GM12892 (cell line): ENCODE measurements at regions not wholly inside any gene's neighbourhood (a gene's known extent, or its start where the extent isn't known, plus 50 kb on each side); places are given as distances from the start of the nearest gene placed in this dataset.

Experiments used
- DNase-seq: peaks from one replicate; pipeline ENCODE4 v3.0.0; 2011; ENCODE audit not compliant: insufficient read length
- FAIRE-seq: peaks from 2 replicates; lab custom pipeline; 2011; peaks lifted over from hg19 to GRCh38; lab: Jason Lieb, UNC
- POLR2A ChIP-seq: IDR thresholded peaks from 2 replicates; pipeline ENCODE4 v1.6.1; 2011; ENCODE audit warnings: low read depth, low read length, control low read depth
- POLR2AphosphoS5 ChIP-seq: IDR thresholded peaks from 2 replicates; pipeline ENCODE4 v1.6.1; 2011; ENCODE audit warnings: low read depth, low read length, control low read depth
- TAF1 ChIP-seq: IDR thresholded peaks from 2 replicates; pipeline ENCODE4 v1.6.1; 2011; ENCODE audit warnings: low read depth, mild to moderate bottlenecking, control low read depth, low read length, borderline replicate concordance

- FAIRE-seq (no peak), DNase-seq (no peak)
- TF ChIP-seq POLR2AphosphoS5, result no peak
These were observed 269.4 kb upstream of the CCDC196 start for GRCh38 chr14:66216763-66217162.

DNA sequence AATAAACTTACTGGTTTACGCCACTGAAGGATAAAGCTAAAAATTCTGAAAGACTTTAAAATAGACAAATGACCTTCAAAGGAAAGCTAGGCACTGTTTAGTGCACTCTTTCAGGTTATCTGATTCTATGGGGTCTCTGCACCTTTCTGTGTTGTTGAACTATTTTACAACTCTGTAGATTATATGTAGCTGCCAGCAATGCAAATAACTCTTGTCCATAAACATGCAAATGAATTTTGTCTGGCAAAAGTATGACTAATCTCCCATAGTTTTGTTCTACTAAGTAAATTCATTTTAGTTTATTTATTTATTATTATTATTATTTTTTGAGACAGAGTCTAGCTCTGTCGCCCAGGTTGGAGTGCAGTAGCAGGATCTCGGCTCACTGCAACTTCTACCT lies 266.3 kb upstream of the CCDC196 start:
- FAIRE-seq (no peak), DNase-seq (no peak)
- TF ChIP-seq POLR2AphosphoS5 (no peak), POLR2A (no peak), TAF1 (no peak)

DNA sequence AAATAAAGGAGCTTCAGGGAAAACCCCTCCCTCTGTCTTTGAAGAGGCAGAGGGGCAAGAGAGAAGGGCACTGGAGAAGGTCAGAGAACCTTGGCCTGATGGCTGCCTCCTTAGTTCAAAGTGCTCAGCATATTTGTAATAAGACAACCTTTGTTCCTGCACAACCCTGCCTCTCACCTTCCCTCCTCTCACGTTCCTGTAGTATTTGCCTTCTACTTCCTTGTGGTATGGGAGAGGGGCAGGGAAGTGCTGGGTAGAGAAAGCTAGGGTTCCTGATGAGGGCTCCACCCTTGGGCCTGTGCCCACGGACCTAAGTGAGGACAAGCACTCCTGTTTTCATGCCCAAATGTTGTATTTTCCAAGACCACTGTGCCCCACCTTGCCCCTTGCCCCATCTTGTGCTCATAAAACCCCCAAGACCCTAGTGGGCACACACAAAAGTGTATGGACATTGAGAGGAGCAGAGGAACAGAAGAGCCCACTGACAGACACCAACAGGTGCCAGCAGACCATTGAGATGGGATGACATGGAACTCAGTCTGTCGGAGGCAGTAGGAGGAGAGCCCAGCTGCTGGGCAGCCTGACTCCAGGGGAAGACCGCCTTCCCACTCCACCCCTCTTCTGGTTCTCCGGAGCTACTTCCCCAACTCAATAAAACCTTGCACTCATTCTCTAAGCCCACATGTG lies 261.5 kb upstream of the CCDC196 start:
- TF ChIP-seq POLR2A (no peak), TAF1 (no peak), POLR2AphosphoS5 (no peak)
- FAIRE-seq (no peak), DNase-seq (no peak)

DNA sequence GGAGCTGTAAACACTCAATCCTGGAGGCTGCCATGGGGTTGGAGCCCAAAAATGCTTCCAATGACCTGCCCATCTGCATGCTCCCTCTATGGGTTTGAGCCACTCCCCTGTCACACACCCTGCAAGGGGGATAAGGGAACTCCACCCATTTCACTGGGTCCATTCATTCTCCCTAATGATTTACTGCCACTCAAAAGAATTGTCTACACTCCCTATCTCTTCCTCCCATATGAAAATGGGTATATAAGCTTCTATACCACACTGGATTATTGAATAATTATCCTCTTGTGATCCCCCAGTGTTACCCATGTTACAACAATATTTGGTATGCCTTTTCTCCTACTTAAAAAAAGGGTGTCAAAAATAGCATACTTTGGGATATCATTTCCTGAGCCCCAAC lies 260.8 kb upstream of the CCDC196 start:
- FAIRE-seq (no peak), DNase-seq (no peak)
- TF ChIP-seq POLR2A, result no peak
- TF ChIP-seq POLR2AphosphoS5, result no peak
- no peak for TF ChIP-seq TAF1

GRCh38 chr14:66228267-66228970 lies 257.8 kb upstream of the CCDC196 start:
- no peak for FAIRE-seq
- TF ChIP-seq TAF1, result no peak
- no peak for TF ChIP-seq POLR2A
- no peak for TF ChIP-seq POLR2AphosphoS5
- no peak for DNase-seq

DNA sequence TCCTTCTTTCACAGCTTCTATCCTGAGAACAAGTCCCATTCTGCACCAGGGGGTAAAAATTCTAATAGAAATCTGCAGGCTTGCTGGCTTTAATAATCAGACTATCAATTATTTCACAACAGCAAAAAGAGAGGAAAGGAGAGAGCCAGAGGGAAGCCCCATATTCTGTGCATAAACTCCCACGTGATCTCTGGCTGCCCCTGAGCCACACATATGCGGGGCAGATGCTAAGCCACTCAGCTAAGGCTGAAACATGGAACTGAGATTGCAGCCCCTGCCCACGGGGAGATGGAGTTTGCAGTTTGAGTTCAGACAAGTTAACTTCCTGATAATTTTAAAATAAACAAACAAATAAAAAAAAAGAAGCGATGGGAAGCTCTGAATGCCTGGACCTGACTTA lies 254.4 kb upstream of the CCDC196 start:
- TF ChIP-seq TAF1 (no peak), POLR2A (no peak), POLR2AphosphoS5 (no peak)
- FAIRE-seq (no peak), DNase-seq (no peak)

- TF ChIP-seq TAF1 (no peak), POLR2A (no peak), POLR2AphosphoS5 (no peak)
- DNase-seq, result no peak
- FAIRE-seq, result no peak
These were observed 252.6 kb upstream of the CCDC196 start for GRCh38 chr14:66233591-66233990.

DNA sequence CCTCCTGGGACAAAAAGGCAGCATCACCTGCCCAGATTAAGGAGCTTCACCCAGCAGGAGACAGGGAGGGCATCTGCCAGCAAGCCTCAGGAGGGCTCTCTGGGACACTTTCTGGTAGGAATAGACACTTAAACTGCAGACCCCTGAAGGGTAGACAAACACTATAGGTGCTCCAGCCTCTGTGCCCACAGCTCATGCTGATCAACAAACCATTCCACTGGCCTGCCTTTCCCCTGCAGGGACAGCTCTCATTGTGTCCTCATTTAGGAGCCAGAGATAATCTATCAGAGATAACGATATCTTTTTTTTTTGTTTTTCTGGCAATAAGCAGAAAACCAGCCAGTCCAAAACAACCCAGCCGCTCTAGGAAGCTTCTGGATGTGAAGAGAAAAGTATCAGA lies 251.8 kb upstream of the CCDC196 start:
- no peak for DNase-seq

DNA sequence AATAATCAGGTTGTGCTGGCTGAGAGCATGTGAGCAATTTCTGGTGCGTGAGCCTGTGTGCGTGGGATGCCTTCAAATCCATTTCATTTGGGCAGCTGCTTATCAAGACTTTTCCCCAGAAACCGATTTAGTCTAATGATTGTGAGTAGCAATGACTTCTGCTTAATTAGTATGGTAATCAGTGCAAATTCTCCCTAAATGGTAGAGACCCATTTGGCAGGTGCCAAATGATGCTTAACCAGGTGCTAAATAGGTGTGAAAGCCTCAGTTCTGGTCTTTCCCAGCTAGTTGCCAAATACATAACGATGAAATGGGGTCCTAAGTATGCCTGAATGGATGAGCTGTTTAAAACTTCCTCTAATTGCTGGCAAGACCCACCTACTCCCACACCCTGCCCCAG lies 248.4 kb upstream of the CCDC196 start:
- no peak for DNase-seq
- no peak for FAIRE-seq
- TF ChIP-seq TAF1 (no peak), POLR2A (no peak), POLR2AphosphoS5 (no peak)

More for the DNA sequence above, 251.8 kb upstream of the CCDC196 start:
- no peak for FAIRE-seq
- TF ChIP-seq POLR2AphosphoS5 (no peak), TAF1 (no peak), POLR2A (no peak)

DNA sequence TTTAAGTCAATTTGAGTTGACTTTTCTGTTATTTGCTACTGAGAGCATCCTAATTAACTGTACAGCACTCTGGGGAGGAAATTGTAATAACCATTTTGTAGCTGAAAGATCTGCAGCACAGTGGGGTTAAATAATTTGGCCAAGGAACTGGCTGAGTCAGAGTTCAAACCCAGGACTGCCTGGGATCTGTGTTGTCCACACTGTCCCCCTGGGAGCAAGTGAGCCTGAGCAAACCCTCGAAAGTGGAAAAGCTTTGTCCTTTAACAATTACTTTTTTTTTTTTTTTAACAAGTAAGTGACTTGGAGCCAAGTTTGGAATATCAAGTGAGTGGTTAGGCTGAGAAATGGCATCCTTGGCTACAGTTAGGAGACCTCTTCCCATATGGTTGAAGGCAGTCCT lies 247.2 kb upstream of the CCDC196 start:
- no peak for FAIRE-seq

GRCh38 chr14:66239589-66239988 lies 246.6 kb upstream of the CCDC196 start:
- no peak for TF ChIP-seq POLR2AphosphoS5
- TF ChIP-seq POLR2A, result no peak
- TF ChIP-seq TAF1, result no peak

More for the DNA sequence above, 247.2 kb upstream of the CCDC196 start:
- TF ChIP-seq POLR2A (no peak), TAF1 (no peak), POLR2AphosphoS5 (no peak)
- DNase-seq, result no peak

DNA sequence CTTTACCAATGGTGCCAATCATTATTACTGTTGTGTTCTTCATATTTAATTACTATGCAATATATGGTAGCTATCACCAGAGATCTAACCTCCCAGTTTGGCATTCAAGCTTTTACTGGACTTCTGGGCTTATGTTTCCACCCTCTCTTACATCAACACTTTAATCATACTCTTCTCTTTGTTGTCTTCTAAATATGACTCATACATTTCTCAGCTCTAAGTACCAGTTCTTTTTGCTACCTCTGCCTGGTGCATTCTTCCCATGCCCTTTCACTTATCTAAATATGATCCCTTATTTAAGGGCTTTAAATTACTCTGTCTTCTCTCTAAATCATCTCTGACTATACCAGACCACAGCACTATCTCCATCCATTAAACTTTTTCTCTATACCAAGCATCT lies 246.1 kb upstream of the CCDC196 start:
- DNase-seq (no peak), FAIRE-seq (no peak)
- TF ChIP-seq TAF1 (no peak), POLR2A (no peak), POLR2AphosphoS5 (no peak)

More at GRCh38 chr14:66239589-66239988, 246.6 kb upstream of the CCDC196 start:
- DNase-seq, result no peak
- FAIRE-seq, result no peak

DNA sequence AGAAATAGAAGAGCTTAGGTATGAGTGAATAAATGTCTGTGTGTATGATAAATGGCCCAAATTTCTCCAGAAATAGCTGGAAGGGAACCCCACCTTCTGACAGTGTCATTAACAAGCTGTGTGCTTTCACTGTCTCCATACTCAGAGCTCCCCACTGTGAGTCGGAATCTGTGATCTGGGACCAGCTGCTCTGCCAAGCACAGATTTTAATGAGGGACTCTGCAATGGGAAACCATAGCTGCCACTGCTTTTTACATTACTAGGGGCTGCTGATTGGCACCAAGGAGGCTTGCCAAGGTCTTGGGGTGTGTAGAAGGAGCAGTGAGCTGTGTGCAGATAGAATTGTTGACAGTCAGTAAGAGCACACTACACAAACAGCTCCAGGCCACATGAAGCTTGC lies 244.2 kb upstream of the CCDC196 start:
- DNase-seq (no peak), FAIRE-seq (no peak)
- TF ChIP-seq POLR2A, result no peak

- TF ChIP-seq POLR2AphosphoS5, result no peak
- TF ChIP-seq POLR2A, result no peak
- no peak for TF ChIP-seq TAF1
- FAIRE-seq, result no peak
- no peak for DNase-seq
These were observed 241.3 kb upstream of the CCDC196 start for GRCh38 chr14:66244834-66245233.
